Ovary (tissue), 7 donors: ENCODE measurements at regions not wholly inside any gene's neighbourhood (a gene's known extent, or its start where the extent isn't known, plus 50 kb on each side); places are given as distances from the start of the nearest gene placed in this dataset.

ENCODE experiments used
- DNase-seq, 5 donors: peaks; one replicate each; pipeline ENCODE4 v3.0.0-alpha.2; 2019 to 2020
- H3K27ac ChIP-seq, 2 donors: fragments of 200-600 bp; one replicate each; pipeline versions ENCODE4 v1.5.1 to v1.8.0; 2019 to 2022
- H3K27me3 ChIP-seq: fragments of 200-600 bp; one replicate; pipeline ENCODE4 v1.8.0; 2022
- H3K36me3 ChIP-seq: fragments of 200-600 bp; sonication (generic); one replicate; pipeline ENCODE4 v1.5.1; 2019
- H3K4me1 ChIP-seq: one replicate; pipeline ENCODE4 v1.8.1; 2013; ENCODE audit warnings: mild to moderate bottlenecking, moderate library complexity; ENCODE audit not compliant: insufficient read depth
- H3K4me3 ChIP-seq: fragments of 200-600 bp; sonication (generic); one replicate; pipeline ENCODE4 v1.5.1; 2017
- H3K9me3 ChIP-seq, 2 donors: fragments of 200-600 bp in 1 of 2; sonication (generic) in 1 of 2; one replicate each; pipeline versions ENCODE4 v1.5.1 to v1.8.1; 2013 to 2019; ENCODE audit warnings: mild to moderate bottlenecking in 1 of 2, moderate library complexity in 1 of 2
- CTCF ChIP-seq, 3 donors: fragments of 450-650 bp in 2 of 3; fragments of 200-600 bp in 1 of 3; IDR thresholded peaks; one replicate each; pipeline versions ENCODE4 v1.5.1 to v1.8.0; 2016 to 2022; ENCODE audit warnings: antibody characterized with exemption in 3 of 3, mild to moderate bottlenecking in 1 of 3
- EP300 ChIP-seq: sonication (generic); formaldehyde crosslinking; IDR thresholded peaks from one replicate; pipeline ENCODE4 v1.6.1; 2017; ENCODE audit warnings: antibody characterized with exemption
- POLR2A ChIP-seq: fragments of 450-650 bp; IDR thresholded peaks from one replicate; pipeline ENCODE4 v1.6.1; 2017; ENCODE audit warnings: antibody characterized with exemption, mild to moderate bottlenecking, moderate library complexity
- WGBS, 3 donors: extraction: QIAGEN DNeasy Blood & Tissue Kit in 1 of 3; methylation state at CpG; one replicate each; pipeline versions ENCODE4 v1.1.5 to v1.1.7; 2013 to 2017; 5-methylcytosine and 5-hydroxymethylcytosine counted together
- intact Hi-C, 4 donors: fragments of 100-400 bp; cut with DNase I; formaldehyde crosslinking; loops; one replicate each; pipeline versions ENCODE4 v1.11.0 to v1.15.1; 2022 to 2023
- donor health status: DM: no; HTN: no; CAD: no; lungs with moderate emphysema.
- donor health status: DM: no; HTN: no; CAD: no.
- donor health status: Bipolar disorder and iron deficiency.
- donor health status: DM: no; HTN: no; CAD: no.
- donor health status: DM: yes; HTN: yes; CAD: no.

GRCh38 chr13:44103429-44104196 is 223.9 kb downstream of the LACC1 start:
- WGBS, 3 donors = 56 to 60% (median 58%) methylated on average over 10 of the region's 10 CpGs
- no peak for DNase-seq
- no peak for TF ChIP-seq CTCF (IDR thresholded peaks at IDR 0.05)
- no peak for TF ChIP-seq POLR2A
- no peak for TF ChIP-seq EP300
- H3K9me3 ChIP-seq = no peaks in the 10 kb centered on the region
- H3K36me3 ChIP-seq = no peaks in the 10 kb centered on the region
- peaks cover 4% of the 10 kb centered on the region for H3K4me1 ChIP-seq
- intact Hi-C loops = no loop called here
- no peak overlapping the region for H3K27ac ChIP-seq
- H3K27me3 ChIP-seq = no peaks in the 10 kb centered on the region
- no peak overlapping the region for H3K4me3 ChIP-seq

GRCh38 chr13:44104197-44104490 is 224.4 kb downstream of the LACC1 start:
- 42 to 46% (median 44%) methylated on average over 2 of the region's 2 CpGs for WGBS, 3 donors
- Histone ChIP-seq H3K27ac (no peak overlapping the region), H3K27me3 (no peaks in the 10 kb centered on the region), H3K4me3 (no peak overlapping the region), H3K4me1 (peaks cover 4% of the 10 kb centered on the region), H3K36me3 (no peaks in the 10 kb centered on the region), H3K9me3 (no peaks in the 10 kb centered on the region)
- TF ChIP-seq CTCF (IDR thresholded peaks at IDR 0.05) (no peak), EP300 (no peak), POLR2A (no peak)
- DNase-seq = peak in 3 of 5 donors; percentile 29 to 73 (median 34)
- intact Hi-C loops = no loop called here

GRCh38 chr13:44104969-44105368 is 225.3 kb downstream of the LACC1 start:
- no peak for TF ChIP-seq POLR2A
- TF ChIP-seq EP300 = no peak
- TF ChIP-seq CTCF (IDR thresholded peaks at IDR 0.05) = no peak
- H3K36me3 ChIP-seq = no peaks in the 10 kb centered on the region
- no peaks in the 10 kb centered on the region for H3K27me3 ChIP-seq
- no peak for DNase-seq
- peaks cover 4% of the 10 kb centered on the region for H3K4me1 ChIP-seq
- H3K27ac ChIP-seq = no peak overlapping the region
- intact Hi-C loops = no loop called here
- H3K4me3 ChIP-seq = no peak overlapping the region
- no peaks in the 10 kb centered on the region for H3K9me3 ChIP-seq
- 80 to 84% (median 83%) methylated on average over 5 of the region's 5 CpGs for WGBS, 3 donors

- 39 to 47% (median 40%) methylated on average over 6 of the region's 6 CpGs for WGBS, 3 donors
- no peak overlapping the region for H3K27ac ChIP-seq
- no peaks in the 10 kb centered on the region for H3K36me3 ChIP-seq
- H3K27me3 ChIP-seq = no peaks in the 10 kb centered on the region
- H3K4me1 ChIP-seq = peaks cover 4% of the 10 kb centered on the region
- H3K4me3 ChIP-seq = no peak overlapping the region
- peak in 2 of 5 donors; percentile 16 to 42 for DNase-seq
- intact Hi-C loops = no loop called here
- no peak for TF ChIP-seq EP300
- TF ChIP-seq POLR2A = no peak
- no peak for TF ChIP-seq CTCF (IDR thresholded peaks at IDR 0.05)
- no peaks in the 10 kb centered on the region for H3K9me3 ChIP-seq
Measured at GRCh38 chr13:44106266-44107152, 226.8 kb downstream of the LACC1 start.
